ENCODE measurements at regions not wholly inside any gene's neighbourhood (a gene's known extent, or its start where the extent isn't known, plus 50 kb on each side); places are given as distances from the start of the nearest gene placed in this dataset.

GRCh38 chr3:187952849-187953248, 201.1 kb upstream of the LPP start:
- TF ChIP-seq TAF1 (IDR thresholded peaks at IDR 0.05; ENCODE audit: borderline replicate concordance, insufficient read depth, low read length) = no peak
- TF ChIP-seq, protein P1, sequence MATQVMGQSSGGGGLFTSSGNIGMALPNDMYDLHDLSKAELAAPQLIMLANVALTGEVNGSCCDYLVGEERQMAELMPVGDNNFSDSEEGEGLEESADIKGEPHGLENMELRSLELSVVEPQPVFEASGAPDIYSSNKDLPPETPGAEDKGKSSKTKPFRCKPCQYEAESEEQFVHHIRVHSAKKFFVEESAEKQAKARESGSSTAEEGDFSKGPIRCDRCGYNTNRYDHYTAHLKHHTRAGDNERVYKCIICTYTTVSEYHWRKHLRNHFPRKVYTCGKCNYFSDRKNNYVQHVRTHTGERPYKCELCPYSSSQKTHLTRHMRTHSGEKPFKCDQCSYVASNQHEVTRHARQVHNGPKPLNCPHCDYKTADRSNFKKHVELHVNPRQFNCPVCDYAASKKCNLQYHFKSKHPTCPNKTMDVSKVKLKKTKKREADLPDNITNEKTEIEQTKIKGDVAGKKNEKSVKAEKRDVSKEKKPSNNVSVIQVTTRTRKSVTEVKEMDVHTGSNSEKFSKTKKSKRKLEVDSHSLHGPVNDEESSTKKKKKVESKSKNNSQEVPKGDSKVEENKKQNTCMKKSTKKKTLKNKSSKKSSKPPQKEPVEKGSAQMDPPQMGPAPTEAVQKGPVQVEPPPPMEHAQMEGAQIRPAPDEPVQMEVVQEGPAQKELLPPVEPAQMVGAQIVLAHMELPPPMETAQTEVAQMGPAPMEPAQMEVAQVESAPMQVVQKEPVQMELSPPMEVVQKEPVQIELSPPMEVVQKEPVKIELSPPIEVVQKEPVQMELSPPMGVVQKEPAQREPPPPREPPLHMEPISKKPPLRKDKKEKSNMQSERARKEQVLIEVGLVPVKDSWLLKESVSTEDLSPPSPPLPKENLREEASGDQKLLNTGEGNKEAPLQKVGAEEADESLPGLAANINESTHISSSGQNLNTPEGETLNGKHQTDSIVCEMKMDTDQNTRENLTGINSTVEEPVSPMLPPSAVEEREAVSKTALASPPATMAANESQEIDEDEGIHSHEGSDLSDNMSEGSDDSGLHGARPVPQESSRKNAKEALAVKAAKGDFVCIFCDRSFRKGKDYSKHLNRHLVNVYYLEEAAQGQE (IDR thresholded peaks at IDR 0.05; ENCODE audit: insufficient read depth in 1 of 2, low read depth in 2 of 2, low read length in 2 of 2) = no peak

DNA sequence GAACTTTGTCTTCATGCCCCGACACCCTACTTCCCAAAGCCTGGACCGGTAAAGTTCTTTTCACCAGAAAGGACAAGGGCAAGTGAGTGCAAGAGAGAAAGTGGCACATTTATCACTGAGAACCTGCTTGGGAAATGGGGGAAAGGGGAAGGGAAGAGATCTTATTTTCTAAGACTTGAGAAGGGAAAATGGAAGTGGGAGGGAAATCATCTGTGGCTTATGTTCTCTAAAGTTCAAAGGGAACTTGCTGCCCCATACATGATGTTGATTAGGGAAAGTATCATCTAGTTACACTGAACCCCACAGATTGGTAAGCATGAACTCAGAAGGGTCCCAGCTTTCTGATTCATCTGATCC, 199.5 kb upstream of the LPP start:
- TF ChIP-seq SIN3A (IDR thresholded peaks at IDR 0.05; ENCODE audit: borderline replicate concordance, insufficient read depth, low read length) (no peak), FOXP2 (optimal IDR thresholded peaks at IDR 0.05; ENCODE audit: borderline replicate concordance, extremely low read depth, extremely low read length, insufficient read depth) (no peak), POLR2AphosphoS5 (IDR thresholded peaks at IDR 0.05; ENCODE audit: low read depth, low read length) (no peak), TAF1 (IDR thresholded peaks at IDR 0.05; ENCODE audit: borderline replicate concordance, insufficient read depth, low read length) (no peak)
- TF ChIP-seq, protein P1 (IDR thresholded peaks at IDR 0.05; ENCODE audit: insufficient read depth in 1 of 2, low read depth in 2 of 2, low read length in 2 of 2) = no peak

GRCh38 chr3:187954873-187955586, 198.9 kb upstream of the LPP start:
- TF ChIP-seq SIN3A (IDR thresholded peaks at IDR 0.05; ENCODE audit: borderline replicate concordance, insufficient read depth, low read length) (no peak), FOXP2 (optimal IDR thresholded peaks at IDR 0.05; ENCODE audit: borderline replicate concordance, extremely low read depth, extremely low read length, insufficient read depth) (no peak), POLR2AphosphoS5 (IDR thresholded peaks at IDR 0.05; ENCODE audit: low read depth, low read length) (no peak), TAF1 (IDR thresholded peaks at IDR 0.05; ENCODE audit: borderline replicate concordance, insufficient read depth, low read length) (no peak)
- TF ChIP-seq, protein P1 (IDR thresholded peaks at IDR 0.05; ENCODE audit: insufficient read depth in 1 of 2, low read depth in 2 of 2, low read length in 2 of 2) = no peak

GRCh38 chr3:187955587-187955952, 198.4 kb upstream of the LPP start:
- TF ChIP-seq SIN3A (IDR thresholded peaks at IDR 0.05; ENCODE audit: borderline replicate concordance, insufficient read depth, low read length) (no peak), FOXP2 (optimal IDR thresholded peaks at IDR 0.05; ENCODE audit: borderline replicate concordance, extremely low read depth, extremely low read length, insufficient read depth) (no peak), TAF1 (IDR thresholded peaks at IDR 0.05; ENCODE audit: borderline replicate concordance, insufficient read depth, low read length) (no peak)

DNA sequence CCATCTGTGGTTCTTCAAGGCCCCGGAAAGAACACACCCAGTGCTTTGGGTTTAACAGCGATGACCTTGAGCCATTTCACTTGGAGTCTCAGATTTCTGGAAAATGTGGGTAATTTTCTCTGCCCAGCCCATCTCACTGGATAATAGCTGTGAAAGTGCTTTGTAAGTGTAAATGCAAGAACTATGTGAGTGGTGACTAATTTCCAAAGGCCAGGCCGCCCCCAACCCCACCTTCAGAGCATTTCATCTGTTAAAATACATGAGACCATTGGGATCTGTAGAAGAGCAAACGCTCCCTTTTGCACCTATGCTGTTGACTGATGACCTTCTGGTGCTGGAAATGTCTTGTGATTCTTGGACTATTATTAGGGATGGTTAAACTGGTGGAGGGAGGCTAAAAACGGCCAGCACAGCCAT, 196.8 kb upstream of the LPP start:
- TF ChIP-seq SIN3A (IDR thresholded peaks at IDR 0.05; ENCODE audit: borderline replicate concordance, insufficient read depth, low read length) = no peak
- no peak for TF ChIP-seq POLR2AphosphoS5 (IDR thresholded peaks at IDR 0.05; ENCODE audit: low read depth, low read length)
- TF ChIP-seq, protein P1 (IDR thresholded peaks at IDR 0.05; ENCODE audit: insufficient read depth in 1 of 2, low read depth in 2 of 2, low read length in 2 of 2) = no peak
- no peak for TF ChIP-seq FOXP2 (optimal IDR thresholded peaks at IDR 0.05; ENCODE audit: borderline replicate concordance, extremely low read depth, extremely low read length, insufficient read depth)
- TF ChIP-seq TAF1 (IDR thresholded peaks at IDR 0.05; ENCODE audit: borderline replicate concordance, insufficient read depth, low read length) = no peak

Measured in PFSK-1 (cell line).